Hepatocyte (in vitro differentiated cells): ENCODE measurements at regions not wholly inside any gene's neighbourhood (a gene's known extent, or its start where the extent isn't known, plus 50 kb on each side); places are given as distances from the start of the nearest gene placed in this dataset.
A peak's percentile ranks its signal among the peaks of the same experiment; 100 is the strongest.

Experiments used
- DNase-seq: peaks from one replicate; pipeline ENCODE4 v3.0.0-alpha.2; 2016; ENCODE audit warnings: low spot score
- H2AFZ ChIP-seq: fragments of 200-600 bp; sonication (generic); 2 replicates; pipeline ENCODE4 v1.6.0; 2016; ENCODE audit warnings: antibody characterized with exemption, mild to moderate bottlenecking
- H3K27ac ChIP-seq: fragments of 200-600 bp; sonication (generic); 2 replicates; pipeline ENCODE4 v1.5.1; 2016; ENCODE audit warnings: mild to moderate bottlenecking
- H3K27me3 ChIP-seq: fragments of 200-600 bp; sonication (generic); 2 replicates; pipeline ENCODE4 v1.6.1; 2016
- H3K36me3 ChIP-seq: fragments of 200-600 bp; sonication (generic); replicated peaks from 2 replicates; pipeline ENCODE4 v1.5.1; 2016; ENCODE audit warnings: low read depth; ENCODE audit not compliant: insufficient read depth
- H3K4me1 ChIP-seq: fragments of 200-600 bp; sonication (generic); 2 replicates; pipeline ENCODE4 v1.5.1; 2016; ENCODE audit warnings: mild to moderate bottlenecking, moderate library complexity; ENCODE audit not compliant: insufficient read depth
- H3K4me2 ChIP-seq: fragments of 200-600 bp; sonication (generic); 2 replicates; pipeline ENCODE4 v1.6.0; 2016
- H3K4me3 ChIP-seq: fragments of 200-600 bp; sonication (generic); 2 replicates; pipeline ENCODE4 v1.5.1; 2016; ENCODE audit warnings: mild to moderate bottlenecking
- H3K79me2 ChIP-seq: fragments of 200-600 bp; sonication (generic); 2 replicates; pipeline ENCODE4 v1.6.0; 2017; ENCODE audit warnings: mild to moderate bottlenecking
- H3K9me2 ChIP-seq: fragments of 200-600 bp; sonication (generic); replicated peaks from 2 replicates; pipeline ENCODE4 v1.6.0; 2017; ENCODE audit warnings: mild to moderate bottlenecking; ENCODE audit not compliant: insufficient read depth
- H3K9me3 ChIP-seq: fragments of 200-600 bp; sonication (generic); 2 replicates; pipeline ENCODE4 v1.5.1; 2016; ENCODE audit warnings: low read depth, mild to moderate bottlenecking
- H4K20me1 ChIP-seq: fragments of 200-600 bp; sonication (generic); 2 replicates; pipeline ENCODE4 v1.6.0; 2016; ENCODE audit warnings: mild to moderate bottlenecking; ENCODE audit not compliant: insufficient read depth, poor library complexity, severe bottlenecking
- CTCF ChIP-seq: fragments of 200-600 bp; sonication (generic); IDR thresholded peaks from 2 replicates; pipeline ENCODE4 v1.5.1; 2016; ENCODE audit warnings: antibody characterized with exemption, mild to moderate bottlenecking; ENCODE audit not compliant: poor library complexity
- EZH2 ChIP-seq: fragments of 200-600 bp; sonication (generic); IDR thresholded peaks from 2 replicates; pipeline ENCODE4 v1.6.1; 2016; ENCODE audit warnings: antibody characterized with exemption, mild to moderate bottlenecking, borderline replicate concordance
- EZH2phosphoT487 ChIP-seq: fragments of 200-600 bp; sonication (generic); IDR thresholded peaks from one replicate; pipeline ENCODE4 v1.6.1; 2018; ENCODE audit warnings: antibody characterized with exemption, mild to moderate bottlenecking, low read depth, moderate library complexity; ENCODE audit not compliant: unreplicated experiment, severe bottlenecking
- WGBS: methylation state at CpG from one replicate; pipeline ENCODE4 v1.1.6; 2016; ENCODE audit warnings: low lambda C conversion rate; ENCODE audit errors: missing lambda C conversion rate; 5-methylcytosine and 5-hydroxymethylcytosine counted together

DNA sequence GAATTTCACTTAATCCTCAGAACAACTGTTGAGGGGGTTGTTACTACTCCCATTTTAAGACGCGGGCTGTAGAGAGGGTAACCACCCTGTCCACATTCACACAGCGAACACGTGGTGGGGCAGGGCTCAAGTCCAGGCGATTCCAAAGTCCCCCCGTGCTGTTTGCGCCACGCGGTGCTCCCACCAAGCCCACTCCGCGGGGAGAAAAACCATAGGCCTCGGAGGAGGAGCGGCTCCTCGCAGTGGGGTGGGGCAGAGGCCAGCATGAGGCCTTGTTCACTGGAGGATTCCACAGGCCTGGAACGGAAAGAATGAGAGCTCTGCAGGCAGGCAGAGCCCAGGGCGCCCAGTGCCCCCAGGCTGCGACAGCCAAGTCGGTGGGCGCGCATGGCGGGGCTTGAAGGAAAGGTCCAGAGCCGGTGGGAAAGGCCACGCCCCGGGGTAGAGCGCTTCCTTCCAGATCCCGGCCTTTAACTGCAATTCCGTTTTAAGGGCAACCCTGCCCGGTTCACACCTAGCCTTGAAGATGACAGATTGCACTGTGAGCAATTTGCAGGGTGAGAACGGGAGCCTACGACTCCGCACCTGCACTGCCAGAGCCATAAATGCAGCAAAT is 161.8 kb upstream of the TBL1XR1 start:
- peak overlapping the region; percentile 80 for H3K4me2 ChIP-seq
- H3K4me1 ChIP-seq = peaks cover 56% of the 10 kb centered on the region
- WGBS = 20% methylated on average over 29 of the region's 31 CpGs

DNA sequence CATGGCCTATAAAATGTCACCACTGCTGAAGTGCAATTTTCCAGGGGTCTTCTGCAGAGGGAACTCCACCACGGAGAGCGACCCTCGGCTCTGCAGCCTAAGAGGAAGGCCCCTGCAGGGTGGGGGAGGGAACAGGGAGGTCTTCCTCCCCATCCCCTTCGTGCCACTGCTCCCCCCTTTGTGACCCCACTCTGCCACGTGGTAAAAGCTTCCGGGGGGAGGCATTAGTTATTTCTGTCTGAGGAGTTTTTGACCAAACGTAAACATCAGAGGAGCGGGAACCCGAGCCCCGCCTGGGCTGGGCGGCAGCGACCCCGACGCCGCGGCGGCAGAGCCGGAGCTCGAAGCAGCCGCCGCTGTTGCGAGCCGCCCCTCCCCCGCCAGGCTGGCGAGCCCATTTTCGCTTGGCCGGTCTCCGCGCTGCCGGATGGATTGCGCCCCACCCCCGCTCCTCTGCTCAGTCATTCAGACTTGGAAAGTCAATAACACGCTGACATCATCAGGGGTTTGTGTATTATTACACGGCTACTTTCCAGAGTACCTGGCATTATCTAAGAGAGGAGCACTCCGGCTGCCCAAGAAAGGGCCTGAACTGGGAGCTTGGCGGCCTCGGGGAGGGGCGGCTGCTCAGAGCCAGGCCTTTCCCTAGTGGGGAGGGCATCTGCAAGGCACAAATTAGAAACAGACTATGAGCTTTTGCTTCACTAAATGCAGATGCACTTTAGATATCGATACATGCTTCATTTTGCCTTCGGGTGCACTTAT is 162.5 kb upstream of the TBL1XR1 start:
- no peaks in the 10 kb centered on the region for H3K79me2 ChIP-seq
- no peaks in the 10 kb centered on the region for H3K27me3 ChIP-seq
- H3K4me2 ChIP-seq = peak overlapping the region; percentile 80
- H3K9me2 ChIP-seq = no peaks in the 10 kb centered on the region
- no peak for TF ChIP-seq EZH2phosphoT487
- no peak for TF ChIP-seq CTCF
- TF ChIP-seq EZH2 = no peak
- no peaks in the 10 kb centered on the region for H3K9me3 ChIP-seq
- no peaks in the 10 kb centered on the region for H4K20me1 ChIP-seq
- 1% methylated on average over 40 of the region's 40 CpGs for WGBS
- peaks cover 56% of the 10 kb centered on the region for H3K4me1 ChIP-seq
- no peak overlapping the region for H2AFZ ChIP-seq
- DNase-seq = peak; percentile 99
- peak overlapping the region; percentile 97 for H3K27ac ChIP-seq
- no peak overlapping the region for H3K4me3 ChIP-seq
- no peaks in the 10 kb centered on the region for H3K36me3 ChIP-seq

More for the DNA sequence above, 161.8 kb upstream of the TBL1XR1 start:
- H4K20me1 ChIP-seq = no peaks in the 10 kb centered on the region
- DNase-seq = peak; percentile 72
- H3K27ac ChIP-seq = peak overlapping the region; percentile 97
- no peak for TF ChIP-seq EZH2phosphoT487
- no peaks in the 10 kb centered on the region for H3K36me3 ChIP-seq
- H2AFZ ChIP-seq = peak overlapping the region; percentile 23
- H3K4me3 ChIP-seq = no peak overlapping the region
- H3K9me3 ChIP-seq = no peaks in the 10 kb centered on the region
- H3K9me2 ChIP-seq = no peaks in the 10 kb centered on the region
- H3K79me2 ChIP-seq = no peaks in the 10 kb centered on the region
- H3K27me3 ChIP-seq = no peaks in the 10 kb centered on the region

DNA sequence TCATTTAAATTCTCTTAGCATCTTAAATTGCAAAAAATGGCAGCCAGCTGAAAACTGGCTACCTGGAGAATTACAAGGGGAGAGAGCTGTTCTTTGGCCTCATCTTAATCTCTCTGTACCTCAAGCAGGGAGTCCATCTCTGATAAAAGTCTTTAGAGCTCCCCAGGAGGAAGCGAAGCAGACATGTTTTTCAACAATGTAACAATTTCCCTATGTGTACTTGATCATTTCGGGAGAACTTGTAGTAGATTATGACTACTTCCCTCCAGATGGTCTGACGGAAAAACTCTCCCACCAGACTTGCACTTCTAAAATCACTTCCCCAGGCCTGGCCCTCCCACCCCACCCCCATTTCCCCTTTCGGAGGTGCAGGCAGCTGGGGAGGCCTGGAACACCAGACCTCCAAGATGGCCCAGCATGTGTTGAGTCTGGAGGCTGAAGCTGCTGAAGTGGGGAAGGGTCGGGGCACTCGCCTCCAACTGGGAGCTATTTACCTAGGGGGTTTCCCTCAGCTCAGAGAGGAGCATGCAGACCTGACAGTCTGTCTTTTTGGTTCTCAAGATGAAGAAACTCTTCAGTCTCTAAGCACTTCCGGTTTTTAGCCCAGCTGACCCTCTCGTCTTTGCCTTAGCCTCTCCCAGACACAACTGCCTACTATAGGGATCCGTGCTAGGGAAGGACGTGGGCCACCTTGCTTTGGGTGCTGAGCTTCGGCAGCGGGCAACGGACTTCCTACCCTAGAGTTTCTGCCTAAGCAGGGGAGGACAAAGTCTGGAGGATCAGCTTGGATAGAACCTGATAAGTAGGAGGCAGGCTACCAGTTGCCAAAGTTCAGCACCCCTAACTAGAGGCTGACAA is 164.0 kb upstream of the TBL1XR1 start:
- Histone ChIP-seq H3K27me3 (no peaks in the 10 kb centered on the region), H3K4me2 (peak overlapping the region; percentile 72), H4K20me1 (no peaks in the 10 kb centered on the region), H3K9me2 (no peaks in the 10 kb centered on the region), H3K4me3 (no peak overlapping the region), H2AFZ (peak overlapping the region; percentile 8), H3K4me1 (peaks cover 53% of the 10 kb centered on the region), H3K27ac (peak overlapping the region; percentile 91), H3K9me3 (no peaks in the 10 kb centered on the region), H3K79me2 (no peaks in the 10 kb centered on the region), H3K36me3 (no peaks in the 10 kb centered on the region)
- no peak for DNase-seq
- TF ChIP-seq EZH2 = no peak
- no peak for TF ChIP-seq CTCF
- no peak for TF ChIP-seq EZH2phosphoT487
- WGBS = 75% methylated on average over 13 of the region's 13 CpGs
